Activated CD8-positive, alpha-beta memory T cell treated with anti-CD3 and anti-CD28 coated beads for 36 hours (primary cell): ENCODE measurements at regions not wholly inside any gene's neighbourhood (a gene's known extent, or its start where the extent isn't known, plus 50 kb on each side); places are given as distances from the start of the nearest gene placed in this dataset.

ENCODE experiments used
- CTCF ChIA-PET: fragments of 350-600 bp; sonication (Branson Sonifier 250); formaldehyde crosslinking; loops from one replicate; lab custom pipeline; 2021; ENCODE audit warnings: antibody characterized with exemption; lab: Charles Lee
- POLR2A ChIA-PET: fragments of 350-600 bp; sonication (Branson Sonifier 250); formaldehyde crosslinking; loops from one replicate; lab custom pipeline; 2021; ENCODE audit warnings: antibody characterized with exemption; lab: Charles Lee

- ChIA-PET CTCF (no interaction called here), POLR2A (no interaction called here)
Measured at GRCh38 chr13:57425531-57425930, 206.0 kb upstream of the PCDH17 start.

- ChIA-PET CTCF (no interaction called here), POLR2A (no interaction called here)
Measured at GRCh38 chr13:57437587-57437986, 194.0 kb upstream of the PCDH17 start.

- POLR2A ChIA-PET = no interaction called here
- CTCF ChIA-PET = no interaction called here
Measured at GRCh38 chr13:57438072-57438471, 193.5 kb upstream of the PCDH17 start.

- POLR2A ChIA-PET = no interaction called here
- CTCF ChIA-PET = no interaction called here
Measured at GRCh38 chr13:57443494-57443893, 188.1 kb upstream of the PCDH17 start.

GRCh38 chr13:57450356-57450755, 181.2 kb upstream of the PCDH17 start:
- POLR2A ChIA-PET = no interaction called here
- CTCF ChIA-PET = no interaction called here

GRCh38 chr13:57452228-57452627, 179.3 kb upstream of the PCDH17 start:
- POLR2A ChIA-PET = no interaction called here
- CTCF ChIA-PET = no interaction called here

GRCh38 chr13:57470491-57470890, 161.1 kb upstream of the PCDH17 start:
- POLR2A ChIA-PET = no interaction called here
- CTCF ChIA-PET = no interaction called here

GRCh38 chr13:57491318-57491717, 140.2 kb upstream of the PCDH17 start:
- CTCF ChIA-PET = no interaction called here
- POLR2A ChIA-PET = no interaction called here

GRCh38 chr13:57507752-57508463, 123.6 kb upstream of the PCDH17 start:
- POLR2A ChIA-PET = no interaction called here
- CTCF ChIA-PET = no interaction called here

GRCh38 chr13:57511603-57512002, 119.9 kb upstream of the PCDH17 start:
- POLR2A ChIA-PET = no interaction called here

GRCh38 chr13:57527114-57527735, 104.3 kb upstream of the PCDH17 start:
- ChIA-PET CTCF (no interaction called here), POLR2A (no interaction called here)

More at GRCh38 chr13:57511603-57512002, 119.9 kb upstream of the PCDH17 start:
- CTCF ChIA-PET = no interaction called here

GRCh38 chr13:57531256-57531655, 100.3 kb upstream of the PCDH17 start:
- ChIA-PET POLR2A (no interaction called here), CTCF (no interaction called here)

- ChIA-PET POLR2A (no interaction called here), CTCF (no interaction called here)
Measured at GRCh38 chr13:57546942-57547341, 84.6 kb upstream of the PCDH17 start.

- ChIA-PET POLR2A (no interaction called here), CTCF (no interaction called here)
Measured at GRCh38 chr13:57552437-57552836, 79.1 kb upstream of the PCDH17 start.

- ChIA-PET POLR2A (no interaction called here), CTCF (no interaction called here)
Measured at GRCh38 chr13:57553932-57554331, 77.6 kb upstream of the PCDH17 start.

- CTCF ChIA-PET = no interaction called here
Measured at GRCh38 chr13:57558051-57558467, 73.5 kb upstream of the PCDH17 start.

GRCh38 chr13:57568865-57569264, 62.7 kb upstream of the PCDH17 start:
- POLR2A ChIA-PET = no interaction called here

More at GRCh38 chr13:57558051-57558467, 73.5 kb upstream of the PCDH17 start:
- POLR2A ChIA-PET = no interaction called here

GRCh38 chr13:57569986-57570385, 61.6 kb upstream of the PCDH17 start:
- POLR2A ChIA-PET = no interaction called here
- CTCF ChIA-PET = no interaction called here

More at GRCh38 chr13:57568865-57569264, 62.7 kb upstream of the PCDH17 start:
- CTCF ChIA-PET = no interaction called here
